IPS-15b (cell line): ENCODE measurements at regions not wholly inside any gene's neighbourhood (a gene's known extent, or its start where the extent isn't known, plus 50 kb on each side); places are given as distances from the start of the nearest gene placed in this dataset.
"Not testable (repeated sequence)": the region's sequence is repeated elsewhere in the genome, so short reads cannot be mapped to it uniquely, and the experiment has no call there.

Experiments used
- H3K27me3 ChIP-seq: one replicate; pipeline ENCODE4 v1.6.1; 2013; ENCODE audit warnings: low read length; ENCODE audit not compliant: control insufficient read depth, insufficient read depth
- H3K36me3 ChIP-seq: one replicate; pipeline ENCODE4 v1.6.1; 2013; ENCODE audit warnings: low read length; ENCODE audit not compliant: control insufficient read depth, insufficient read depth
- H3K4me1 ChIP-seq: one replicate; pipeline ENCODE4 v1.6.1; 2013; ENCODE audit warnings: mild to moderate bottlenecking, low read length; ENCODE audit not compliant: control insufficient read depth, insufficient read depth
- H3K4me3 ChIP-seq: one replicate; pipeline ENCODE4 v1.5.1; 2013; ENCODE audit warnings: low read depth, low read length
- H3K9ac ChIP-seq: one replicate; pipeline ENCODE4 v1.6.1; 2013; ENCODE audit warnings: low read depth, mild to moderate bottlenecking, low read length
- H3K9me3 ChIP-seq: one replicate; pipeline ENCODE4 v1.6.1; 2013; ENCODE audit warnings: mild to moderate bottlenecking, low read length; ENCODE audit not compliant: control insufficient read depth, insufficient read depth

GRCh38 chr13:78540058-78540457, 63.3 kb downstream of the POU4F1 start:
- no peak overlapping the region for H3K9ac ChIP-seq
- H3K27me3 ChIP-seq: no peaks in the 10 kb centered on the region
- H3K4me3 ChIP-seq: no peak overlapping the region
- no peaks in the 10 kb centered on the region for H3K36me3 ChIP-seq
- no peaks in the 10 kb centered on the region for H3K4me1 ChIP-seq
- no peaks in the 10 kb centered on the region for H3K9me3 ChIP-seq

GRCh38 chr13:78526044-78526443, 77.3 kb downstream of the POU4F1 start:
- not testable (repeated sequence) for H3K36me3 ChIP-seq, H3K4me1 ChIP-seq, H3K9ac ChIP-seq, H3K27me3 ChIP-seq, H3K9me3 ChIP-seq, H3K4me3 ChIP-seq

- no peak overlapping the region for H3K4me3 ChIP-seq
- no peaks in the 10 kb centered on the region for H3K36me3 ChIP-seq
- H3K9ac ChIP-seq: no peak overlapping the region
- no peaks in the 10 kb centered on the region for H3K27me3 ChIP-seq
- H3K9me3 ChIP-seq: no peaks in the 10 kb centered on the region
- no peaks in the 10 kb centered on the region for H3K4me1 ChIP-seq
These were observed 78.4 kb downstream of the POU4F1 start for GRCh38 chr13:78524936-78525335.

GRCh38 chr13:78521091-78521490, 82.3 kb downstream of the POU4F1 start:
- peaks cover 3% of the 10 kb centered on the region for H3K9me3 ChIP-seq
- no peaks in the 10 kb centered on the region for H3K27me3 ChIP-seq
- no peaks in the 10 kb centered on the region for H3K4me1 ChIP-seq
- no peaks in the 10 kb centered on the region for H3K36me3 ChIP-seq
- H3K4me3 ChIP-seq: no peak overlapping the region
- H3K9ac ChIP-seq: no peak overlapping the region

- Histone ChIP-seq H3K9me3 (peaks cover 3% of the 10 kb centered on the region), H3K4me1 (no peaks in the 10 kb centered on the region), H3K9ac (no peak overlapping the region), H3K27me3 (no peaks in the 10 kb centered on the region), H3K36me3 (no peaks in the 10 kb centered on the region), H3K4me3 (no peak overlapping the region)
These were observed 82.9 kb downstream of the POU4F1 start for GRCh38 chr13:78520425-78520824.

GRCh38 chr13:78518482-78518881, 84.9 kb downstream of the POU4F1 start:
- not testable (repeated sequence) for H3K9ac ChIP-seq, H3K4me1 ChIP-seq, H3K9me3 ChIP-seq, H3K36me3 ChIP-seq, H3K4me3 ChIP-seq, H3K27me3 ChIP-seq

GRCh38 chr13:78499802-78500201, 103.5 kb downstream of the POU4F1 start:
- no peaks in the 10 kb centered on the region for H3K27me3 ChIP-seq
- H3K4me3 ChIP-seq: no peak overlapping the region
- no peaks in the 10 kb centered on the region for H3K9me3 ChIP-seq
- H3K36me3 ChIP-seq: no peaks in the 10 kb centered on the region
- no peaks in the 10 kb centered on the region for H3K4me1 ChIP-seq
- no peak overlapping the region for H3K9ac ChIP-seq

GRCh38 chr13:78497702-78498355, 105.5 kb downstream of the POU4F1 start:
- Histone ChIP-seq H3K9ac (no peak overlapping the region), H3K4me1 (no peaks in the 10 kb centered on the region), H3K4me3 (no peak overlapping the region), H3K27me3 (no peaks in the 10 kb centered on the region), H3K36me3 (no peaks in the 10 kb centered on the region), H3K9me3 (no peaks in the 10 kb centered on the region)

GRCh38 chr13:78491978-78492377, 111.4 kb downstream of the POU4F1 start:
- no peak overlapping the region for H3K9ac ChIP-seq
- no peaks in the 10 kb centered on the region for H3K27me3 ChIP-seq
- no peak overlapping the region for H3K4me3 ChIP-seq
- no peaks in the 10 kb centered on the region for H3K9me3 ChIP-seq
- no peaks in the 10 kb centered on the region for H3K36me3 ChIP-seq
- no peaks in the 10 kb centered on the region for H3K4me1 ChIP-seq

GRCh38 chr13:78490225-78490624, 113.1 kb downstream of the POU4F1 start:
- not testable (repeated sequence) for H3K4me1 ChIP-seq, H3K9ac ChIP-seq

GRCh38 chr13:78487707-78488106, 115.6 kb downstream of the POU4F1 start:
- Histone ChIP-seq H3K36me3 (no peaks in the 10 kb centered on the region), H3K4me1 (no peaks in the 10 kb centered on the region), H3K9ac (no peak overlapping the region), H3K27me3 (no peaks in the 10 kb centered on the region), H3K4me3 (no peak overlapping the region), H3K9me3 (no peaks in the 10 kb centered on the region)

More at GRCh38 chr13:78490225-78490624, 113.1 kb downstream of the POU4F1 start:
- H3K9me3 ChIP-seq, H3K4me3 ChIP-seq, H3K36me3 ChIP-seq, H3K27me3 ChIP-seq: not testable (repeated sequence)

GRCh38 chr13:78485803-78486202, 117.5 kb downstream of the POU4F1 start:
- no peaks in the 10 kb centered on the region for H3K4me1 ChIP-seq
- no peaks in the 10 kb centered on the region for H3K27me3 ChIP-seq
- no peaks in the 10 kb centered on the region for H3K9me3 ChIP-seq
- H3K9ac ChIP-seq: no peak overlapping the region
- H3K36me3 ChIP-seq: no peaks in the 10 kb centered on the region
- H3K4me3 ChIP-seq: no peak overlapping the region
